Erythroblast (primary cell): ENCODE measurements at regions not wholly inside any gene's neighbourhood (a gene's known extent, or its start where the extent isn't known, plus 50 kb on each side); places are given as distances from the start of the nearest gene placed in this dataset.

Experiments
- GATA1 ChIP-seq: IDR thresholded peaks from 2 replicates; pipeline ENCODE4 v1.6.1; 2011; ENCODE audit warnings: low read depth, mild to moderate bottlenecking, control low read depth, low read length, moderate library complexity
- POLR2A ChIP-seq: IDR thresholded peaks from 2 replicates; pipeline ENCODE4 v1.6.1; 2011; ENCODE audit warnings: mild to moderate bottlenecking, low read length

- TF ChIP-seq POLR2A (no peak), GATA1 (no peak)
Observed at GRCh38 chr5:52657247-52657645, 130.5 kb upstream of the ITGA1 start.
